Erythroblast (primary cell): ENCODE measurements at regions not wholly inside any gene's neighbourhood (a gene's known extent, or its start where the extent isn't known, plus 50 kb on each side); places are given as distances from the start of the nearest gene placed in this dataset.

Experiments used
- GATA1 ChIP-seq: IDR thresholded peaks from 2 replicates; pipeline ENCODE4 v1.6.1; 2011; ENCODE audit warnings: low read depth, mild to moderate bottlenecking, control low read depth, low read length, moderate library complexity
- POLR2A ChIP-seq: IDR thresholded peaks from 2 replicates; pipeline ENCODE4 v1.6.1; 2011; ENCODE audit warnings: mild to moderate bottlenecking, low read length

DNA sequence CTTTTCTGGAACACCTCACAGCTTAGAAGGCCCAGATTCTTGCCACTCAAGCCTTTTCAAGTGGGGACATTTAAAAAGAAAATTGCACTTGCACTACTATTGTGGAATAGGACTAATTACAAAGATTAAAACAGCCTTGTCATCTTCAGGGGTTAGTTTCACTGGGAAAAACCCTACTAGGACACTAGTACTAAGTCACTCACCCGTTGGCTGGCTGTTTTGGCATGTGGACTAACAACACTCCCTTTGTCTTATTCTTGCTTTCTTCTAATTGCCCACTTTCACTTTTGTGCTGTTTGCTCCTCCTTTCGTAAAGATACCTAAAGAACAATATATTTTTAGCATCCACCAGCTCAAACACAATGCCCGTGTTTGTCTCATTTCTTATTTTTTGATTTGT, 200.9 kb upstream of the MID1 start:
- TF ChIP-seq POLR2A, result no peak
- TF ChIP-seq GATA1, result no peak
